ENCODE measurements at regions not wholly inside any gene's neighbourhood (a gene's known extent, or its start where the extent isn't known, plus 50 kb on each side); places are given as distances from the start of the nearest gene placed in this dataset.

DNA sequence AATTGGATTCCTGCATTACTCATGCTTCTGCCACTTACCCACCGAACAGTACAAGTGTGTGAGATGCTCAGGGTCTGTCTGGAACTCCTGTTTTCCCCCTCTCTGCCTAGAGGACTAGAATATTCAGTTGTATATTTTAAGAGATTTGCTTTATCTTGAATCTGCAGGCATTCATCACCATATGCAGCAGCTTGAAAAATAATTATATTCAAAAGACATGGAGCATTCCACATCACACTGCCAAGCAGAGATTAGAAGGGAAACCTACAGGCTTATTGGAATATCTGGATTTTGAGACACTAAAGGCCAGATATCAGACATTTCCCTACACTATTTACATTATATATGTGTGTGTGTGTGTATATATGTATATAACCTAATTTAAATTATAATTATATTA is 382.8 kb upstream of the POM121L12 start:
- TF ChIP-seq CTCF (IDR thresholded peaks at IDR 0.05), result no peak
- no peak for TF ChIP-seq POLR2A (IDR thresholded peaks at IDR 0.05)

Data from right lobe of liver (tissue), 4 donors.